ENCODE measurements at regions not wholly inside any gene's neighbourhood (a gene's known extent, or its start where the extent isn't known, plus 50 kb on each side); places are given as distances from the start of the nearest gene placed in this dataset.

GRCh38 chr22:26979294-26979693, 321.9 kb downstream of the MIAT start:
- no peak overlapping the region for H3K4me3 ChIP-seq (ENCODE audit: control insufficient read depth, low read depth, low read length)
- TF ChIP-seq CTCF (conservative IDR thresholded peaks at IDR 0.05; ENCODE audit: control insufficient read depth, insufficient read depth, low read depth, low read length), result no peak
- no peak for DNase-seq (ENCODE audit: low read depth)

GRCh38 chr22:26981111-26981510, 323.7 kb downstream of the MIAT start:
- TF ChIP-seq CTCF (conservative IDR thresholded peaks at IDR 0.05; ENCODE audit: control insufficient read depth, insufficient read depth, low read depth, low read length), result no peak
- DNase-seq (ENCODE audit: low read depth), result no peak

GRCh38 chr22:26981541-26981940, 324.2 kb downstream of the MIAT start:
- no peak for DNase-seq (ENCODE audit: low read depth)
- H3K4me3 ChIP-seq (ENCODE audit: control insufficient read depth, low read depth, low read length), result no peak overlapping the region
- TF ChIP-seq CTCF (conservative IDR thresholded peaks at IDR 0.05; ENCODE audit: control insufficient read depth, insufficient read depth, low read depth, low read length), result no peak

More at GRCh38 chr22:26981111-26981510, 323.7 kb downstream of the MIAT start:
- no peak overlapping the region for H3K4me3 ChIP-seq (ENCODE audit: control insufficient read depth, low read depth, low read length)

GRCh38 chr22:26983311-26983710, 325.9 kb downstream of the MIAT start:
- no peak for TF ChIP-seq CTCF (conservative IDR thresholded peaks at IDR 0.05; ENCODE audit: control insufficient read depth, insufficient read depth, low read depth, low read length)
- DNase-seq (ENCODE audit: low read depth), result no peak

GRCh38 chr22:26985206-26985605, 327.8 kb downstream of the MIAT start:
- no peak for DNase-seq (ENCODE audit: low read depth)

More at GRCh38 chr22:26983311-26983710, 325.9 kb downstream of the MIAT start:
- H3K4me3 ChIP-seq (ENCODE audit: control insufficient read depth, low read depth, low read length), result no peak overlapping the region

GRCh38 chr22:26985931-26986782, 328.8 kb downstream of the MIAT start:
- no peak for DNase-seq (ENCODE audit: low read depth)
- H3K4me3 ChIP-seq (ENCODE audit: control insufficient read depth, low read depth, low read length), result no peak overlapping the region
- no peak for TF ChIP-seq CTCF (conservative IDR thresholded peaks at IDR 0.05; ENCODE audit: control insufficient read depth, insufficient read depth, low read depth, low read length)

More at GRCh38 chr22:26985206-26985605, 327.8 kb downstream of the MIAT start:
- TF ChIP-seq CTCF (conservative IDR thresholded peaks at IDR 0.05; ENCODE audit: control insufficient read depth, insufficient read depth, low read depth, low read length), result no peak
- H3K4me3 ChIP-seq (ENCODE audit: control insufficient read depth, low read depth, low read length), result no peak overlapping the region

Measured in fibroblast of mammary gland (primary cell).